AG10803 (cell line): ENCODE measurements at regions not wholly inside any gene's neighbourhood (a gene's known extent, or its start where the extent isn't known, plus 50 kb on each side); places are given as distances from the start of the nearest gene placed in this dataset.
"Not testable (repeated sequence)": the region's sequence is repeated elsewhere in the genome, so short reads cannot be mapped to it uniquely, and the experiment has no call there.

Source experiments
- DNase-seq: peaks from one replicate; pipeline ENCODE4 v3.0.0; 2010; ENCODE audit warnings: low read depth
- H3K4me3 ChIP-seq: 2 replicates; pipeline ENCODE4 v1.5.1; 2011; ENCODE audit warnings: mild to moderate bottlenecking, low read length, control low read depth
- CTCF ChIP-seq: conservative IDR thresholded peaks from 2 replicates; pipeline ENCODE4 v1.5.1; 2011; ENCODE audit warnings: mild to moderate bottlenecking, low read length, control low read depth, inconsistent platforms

GRCh38 chr6:126667728-126668127 is 327.8 kb downstream of the CENPW start:
- no peak for TF ChIP-seq CTCF
- no peak for DNase-seq
- H3K4me3 ChIP-seq = no peak overlapping the region

- peak; percentile 84 for DNase-seq
- no peak for TF ChIP-seq CTCF
- H3K4me3 ChIP-seq = no peak overlapping the region
These were observed 332.7 kb downstream of the CENPW start for GRCh38 chr6:126672649-126673048.

- DNase-seq, H3K4me3 ChIP-seq: not testable (repeated sequence)
These were observed 333.8 kb downstream of the CENPW start for GRCh38 chr6:126673749-126674148.

- peak; percentile 26 for DNase-seq
- TF ChIP-seq CTCF = no peak
- no peak overlapping the region for H3K4me3 ChIP-seq
These were observed 342.5 kb downstream of the CENPW start for GRCh38 chr6:126682440-126682839.

- no peak for TF ChIP-seq CTCF
- DNase-seq = no peak
- no peak overlapping the region for H3K4me3 ChIP-seq
These were observed 345.3 kb downstream of the CENPW start for GRCh38 chr6:126685182-126685581.

GRCh38 chr6:126696921-126697693 is 357.2 kb downstream of the CENPW start:
- peak; percentile 24 for DNase-seq
- TF ChIP-seq CTCF = no peak

GRCh38 chr6:126698732-126699240 is 358.9 kb downstream of the CENPW start:
- H3K4me3 ChIP-seq = no peak overlapping the region
- TF ChIP-seq CTCF = no peak
- no peak for DNase-seq

More at GRCh38 chr6:126696921-126697693, 357.2 kb downstream of the CENPW start:
- no peak overlapping the region for H3K4me3 ChIP-seq
